ENCODE measurements at regions not wholly inside any gene's neighbourhood (a gene's known extent, or its start where the extent isn't known, plus 50 kb on each side); places are given as distances from the start of the nearest gene placed in this dataset.

GRCh38 chr9:102844716-102845115 is 150.4 kb upstream of the CYLC2 start:
- intact Hi-C loops (cut with micrococcal nuclease; ENCODE audit: unreplicated experiment) = loop anchor here (5.0 kb wide), 1 partner anchor 58 kb away; no protein-coding TSS in a partner anchor
- no peak overlapping the region for H3K4me3 ChIP-seq (ENCODE audit: low read depth, low read length, poor library complexity, severe bottlenecking)
- H3K27ac ChIP-seq (ENCODE audit: low read depth, low read length, poor library complexity, severe bottlenecking) = no peak overlapping the region
- BruUV-seq (replicated peaks) = no TSS peak
- POLR2A ChIA-PET (ENCODE audit: low non-redundant PET) = no interaction called here
- DNase-seq (ENCODE audit: low spot score) = no peak
- H3K36me3 ChIP-seq (ENCODE audit: insufficient read depth, low read length, poor library complexity, severe bottlenecking) = no peaks in the 10 kb centered on the region
- TF ChIP-seq EZH2 (IDR thresholded peaks at IDR 0.05; ENCODE audit: borderline replicate concordance, low read depth, low read length, poor library complexity, severe bottlenecking) (no peak), CTCF (conservative IDR thresholded peaks at IDR 0.05; ENCODE audit: low read depth, low read length) (no peak)
- no peaks in the 10 kb centered on the region for H3K27me3 ChIP-seq (replicated peaks; ENCODE audit: insufficient read depth, low read depth, low read length, poor library complexity)
- H3K9me3 ChIP-seq (ENCODE audit: low read depth, low read length, poor library complexity, severe bottlenecking) = peaks cover 5% of the 10 kb centered on the region
- CTCF ChIA-PET = no interaction called here
- H3K4me1 ChIP-seq (ENCODE audit: insufficient read depth, low read length, poor library complexity, severe bottlenecking) = no peaks in the 10 kb centered on the region

GRCh38 chr9:102842423-102842822 is 152.7 kb upstream of the CYLC2 start:
- BruUV-seq (replicated peaks) = no TSS peak
- POLR2A ChIA-PET (ENCODE audit: low non-redundant PET) = no interaction called here
- no peak for DNase-seq (ENCODE audit: low spot score)
- CTCF ChIA-PET = no interaction called here
- intact Hi-C loops (cut with micrococcal nuclease; ENCODE audit: unreplicated experiment) = no loop called here
- Histone ChIP-seq H3K9me3 (ENCODE audit: low read depth, low read length, poor library complexity, severe bottlenecking) (peaks cover 5% of the 10 kb centered on the region), H3K36me3 (ENCODE audit: insufficient read depth, low read length, poor library complexity, severe bottlenecking) (no peaks in the 10 kb centered on the region), H3K27me3 (replicated peaks; ENCODE audit: insufficient read depth, low read depth, low read length, poor library complexity) (no peaks in the 10 kb centered on the region), H3K4me3 (ENCODE audit: low read depth, low read length, poor library complexity, severe bottlenecking) (no peak overlapping the region), H3K4me1 (ENCODE audit: insufficient read depth, low read length, poor library complexity, severe bottlenecking) (no peaks in the 10 kb centered on the region), H3K27ac (ENCODE audit: low read depth, low read length, poor library complexity, severe bottlenecking) (no peak overlapping the region)
- no peak for TF ChIP-seq EZH2 (IDR thresholded peaks at IDR 0.05; ENCODE audit: borderline replicate concordance, low read depth, low read length, poor library complexity, severe bottlenecking)
- TF ChIP-seq CTCF (conservative IDR thresholded peaks at IDR 0.05; ENCODE audit: low read depth, low read length) = no peak

- DNase-seq (ENCODE audit: low spot score) = no peak
- CTCF ChIA-PET = no interaction called here
- TF ChIP-seq EZH2 (IDR thresholded peaks at IDR 0.05; ENCODE audit: borderline replicate concordance, low read depth, low read length, poor library complexity, severe bottlenecking) (no peak), CTCF (conservative IDR thresholded peaks at IDR 0.05; ENCODE audit: low read depth, low read length) (no peak)
- Histone ChIP-seq H3K36me3 (ENCODE audit: insufficient read depth, low read length, poor library complexity, severe bottlenecking) (no peaks in the 10 kb centered on the region), H3K9me3 (ENCODE audit: low read depth, low read length, poor library complexity, severe bottlenecking) (peaks cover 5% of the 10 kb centered on the region), H3K27me3 (replicated peaks; ENCODE audit: insufficient read depth, low read depth, low read length, poor library complexity) (no peaks in the 10 kb centered on the region), H3K4me3 (ENCODE audit: low read depth, low read length, poor library complexity, severe bottlenecking) (no peak overlapping the region), H3K4me1 (ENCODE audit: insufficient read depth, low read length, poor library complexity, severe bottlenecking) (no peaks in the 10 kb centered on the region), H3K27ac (ENCODE audit: low read depth, low read length, poor library complexity, severe bottlenecking) (no peak overlapping the region)
- POLR2A ChIA-PET (ENCODE audit: low non-redundant PET) = no interaction called here
- intact Hi-C loops (cut with micrococcal nuclease; ENCODE audit: unreplicated experiment) = no loop called here
- BruUV-seq (replicated peaks) = no TSS peak
Observed at GRCh38 chr9:102841376-102841775, 153.8 kb upstream of the CYLC2 start.
